Panc1 (cell line): ENCODE measurements at regions not wholly inside any gene's neighbourhood (a gene's known extent, or its start where the extent isn't known, plus 50 kb on each side); places are given as distances from the start of the nearest gene placed in this dataset.

Experiments
- ATAC-seq: fragments of 200-7000 bp; cut with Tn5 transposase; 2 replicates; pipeline ENCODE4 v1.9.1; 2020; ENCODE audit warnings: mild to moderate bottlenecking, moderate library complexity
- BruUV-seq: library from RNA; stranded (reverse); fragments of 400-500 nt; replicated peaks from 2 replicates; lab custom pipeline; 2021; lab: Mats Ljungman, UMichigan
- CTCF ChIA-PET: fragments of 300-600 bp; sonication (Branson Sonifier 250); formaldehyde crosslinking; loops from one replicate; lab custom pipeline; 2022; ENCODE audit warnings: antibody characterized with exemption; lab: Charles Lee
- POLR2A ChIA-PET: fragments of 300-600 bp; sonication (Branson Sonifier 250); formaldehyde crosslinking; loops from one replicate; lab custom pipeline; 2022; ENCODE audit warnings: antibody characterized with exemption; lab: Charles Lee
- DNase-seq: peaks from one replicate; pipeline ENCODE4 v3.0.0-alpha.2; 2010; ENCODE audit warnings: low read depth, low spot score
- H3K27ac ChIP-seq: 2 replicates; pipeline ENCODE4 v1.5.1; 2011; ENCODE audit warnings: mild to moderate bottlenecking, low read length, inconsistent platforms
- H3K27me3 ChIP-seq: fragments of 200-500 bp; sonication (Bioruptor generic); 2 replicates; pipeline ENCODE4 v1.6.0; 2014; ENCODE audit warnings: low read length, inconsistent platforms; ENCODE audit not compliant: control insufficient read depth, insufficient read depth
- H3K36me3 ChIP-seq: fragments of 200-500 bp; sonication (Bioruptor generic); 2 replicates; pipeline ENCODE4 v1.5.1; 2014; ENCODE audit warnings: inconsistent platforms, mild to moderate bottlenecking, low read length, moderate library complexity; ENCODE audit not compliant: control insufficient read depth, insufficient read depth
- H3K4me1 ChIP-seq: 2 replicates; pipeline ENCODE4 v1.5.1; 2011; ENCODE audit warnings: inconsistent platforms, mild to moderate bottlenecking, low read length, moderate library complexity; ENCODE audit not compliant: control insufficient read depth, insufficient read depth
- H3K4me3 ChIP-seq, 2 experiments: 2 replicates each; pipeline ENCODE4 v1.5.1; 2011 to 2012; ENCODE audit warnings: low read depth in 2 of 2, low read length in 2 of 2, mild to moderate bottlenecking in 2 of 2, inconsistent platforms in 1 of 2, moderate library complexity in 1 of 2
- H3K9me3 ChIP-seq: fragments of 200-500 bp; sonication (Bioruptor generic); 2 replicates; pipeline ENCODE4 v1.5.1; 2014; ENCODE audit warnings: low read depth, mild to moderate bottlenecking, inconsistent platforms, low read length, moderate library complexity; ENCODE audit not compliant: control insufficient read depth, insufficient read depth
- POLR2AphosphoS5 ChIP-seq: IDR thresholded peaks from 2 replicates; pipeline ENCODE4 v1.6.1; 2012; ENCODE audit warnings: mild to moderate bottlenecking, low read depth, low read length, moderate library complexity
- SIN3A ChIP-seq: IDR thresholded peaks from 2 replicates; pipeline ENCODE4 v1.6.1; 2012; ENCODE audit warnings: low read depth, mild to moderate bottlenecking, low read length, moderate library complexity, borderline replicate concordance; ENCODE audit not compliant: insufficient read depth
- TCF7L2 ChIP-seq: IDR thresholded peaks from 2 replicates; pipeline ENCODE4 v1.6.1; 2011; ENCODE audit warnings: mild to moderate bottlenecking, low read depth, low read length, inconsistent platforms
- in situ Hi-C: cut with HindIII; loops from 2 replicates; pipeline ENCODE4 v1.10.0; 2016; ENCODE audit warnings: low sequenced_read_pairs, low pct_unique_long_range_greater_than_20kb
- intact Hi-C: fragments of 100-400 bp; cut with micrococcal nuclease; formaldehyde crosslinking; loops from one replicate; pipeline ENCODE4 v1.10.0; 2022; ENCODE audit not compliant: unreplicated experiment
- TF ChIP-seq, protein P1 (sequence below): fragments of 450-650 bp; IDR thresholded peaks from 2 replicates; pipeline ENCODE4 v1.5.1; 2017; ENCODE audit warnings: mild to moderate bottlenecking
- TF ChIP-seq, protein P2 (sequence below), 2 experiments: IDR thresholded peaks; 2 replicates each; pipeline ENCODE4 v1.6.1; 2011 to 2012; ENCODE audit warnings: low read depth in 2 of 2, control low read depth in 1 of 2, low read length in 1 of 2, mild to moderate bottlenecking in 1 of 2, moderate library complexity in 1 of 2; ENCODE audit not compliant: insufficient read depth in 1 of 2

DNA sequence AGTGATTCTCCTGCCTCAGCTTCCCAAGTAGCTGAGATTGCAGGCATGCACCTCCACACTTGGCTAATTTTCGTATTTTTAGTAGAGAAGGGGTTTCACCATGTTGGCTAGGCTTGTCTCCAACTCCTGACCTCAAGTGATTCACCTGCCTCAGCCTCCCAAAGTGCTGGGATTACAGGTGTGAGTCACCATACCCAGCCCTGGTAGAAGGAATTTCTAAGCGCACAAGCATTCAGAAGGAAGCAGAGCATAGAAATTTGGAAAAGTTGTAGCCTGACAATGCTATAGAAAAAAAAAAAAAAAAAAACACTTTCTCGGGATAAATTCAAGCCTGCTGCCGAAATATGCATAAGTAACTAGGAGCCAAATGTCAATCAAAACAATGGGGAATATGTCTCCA lies 249.4 kb downstream of the GRB14 start:
- CTCF ChIA-PET: no interaction called here
- TF ChIP-seq POLR2AphosphoS5: no peak
- Histone ChIP-seq H3K27me3 (no peaks in the 10 kb centered on the region), H3K4me3 (no peak overlapping the region), H3K27ac (no peak overlapping the region), H3K4me1 (no peaks in the 10 kb centered on the region), H3K9me3 (no peaks in the 10 kb centered on the region), H3K36me3 (no peaks in the 10 kb centered on the region)
- no peak for ATAC-seq
- intact Hi-C loops: no loop called here
- DNase-seq: no peak
- in situ Hi-C loops: no loop called here
- POLR2A ChIA-PET: no interaction called here
- no TSS peak for BruUV-seq

DNA sequence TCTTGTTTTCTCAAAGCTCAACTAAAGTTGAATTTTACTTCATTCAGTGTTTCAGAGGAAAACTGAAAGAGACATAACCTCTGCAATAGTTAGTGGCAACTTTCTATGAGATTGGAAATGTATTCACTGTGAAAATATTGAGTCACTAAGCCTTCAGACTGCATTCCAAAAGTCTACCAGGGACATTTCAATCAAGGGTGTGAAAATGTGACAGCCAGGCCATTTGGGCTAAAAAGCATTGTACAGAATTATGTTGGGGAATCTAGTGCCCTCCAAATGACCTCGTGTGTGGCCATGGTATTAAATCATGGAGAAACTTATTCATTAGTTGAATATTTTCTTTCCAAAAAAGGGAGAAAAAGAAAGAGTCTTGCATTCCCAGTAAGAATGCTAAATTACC lies 251.9 kb downstream of the GRB14 start:
- ATAC-seq: no peak
- in situ Hi-C loops (no loop called here), intact Hi-C loops (no loop called here)
- no peaks in the 10 kb centered on the region for H3K4me1 ChIP-seq
- no peak for DNase-seq
- TF ChIP-seq, protein P1, sequence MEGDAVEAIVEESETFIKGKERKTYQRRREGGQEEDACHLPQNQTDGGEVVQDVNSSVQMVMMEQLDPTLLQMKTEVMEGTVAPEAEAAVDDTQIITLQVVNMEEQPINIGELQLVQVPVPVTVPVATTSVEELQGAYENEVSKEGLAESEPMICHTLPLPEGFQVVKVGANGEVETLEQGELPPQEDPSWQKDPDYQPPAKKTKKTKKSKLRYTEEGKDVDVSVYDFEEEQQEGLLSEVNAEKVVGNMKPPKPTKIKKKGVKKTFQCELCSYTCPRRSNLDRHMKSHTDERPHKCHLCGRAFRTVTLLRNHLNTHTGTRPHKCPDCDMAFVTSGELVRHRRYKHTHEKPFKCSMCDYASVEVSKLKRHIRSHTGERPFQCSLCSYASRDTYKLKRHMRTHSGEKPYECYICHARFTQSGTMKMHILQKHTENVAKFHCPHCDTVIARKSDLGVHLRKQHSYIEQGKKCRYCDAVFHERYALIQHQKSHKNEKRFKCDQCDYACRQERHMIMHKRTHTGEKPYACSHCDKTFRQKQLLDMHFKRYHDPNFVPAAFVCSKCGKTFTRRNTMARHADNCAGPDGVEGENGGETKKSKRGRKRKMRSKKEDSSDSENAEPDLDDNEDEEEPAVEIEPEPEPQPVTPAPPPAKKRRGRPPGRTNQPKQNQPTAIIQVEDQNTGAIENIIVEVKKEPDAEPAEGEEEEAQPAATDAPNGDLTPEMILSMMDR: no peak
- no peak for TF ChIP-seq SIN3A
- TF ChIP-seq, protein P2, sequence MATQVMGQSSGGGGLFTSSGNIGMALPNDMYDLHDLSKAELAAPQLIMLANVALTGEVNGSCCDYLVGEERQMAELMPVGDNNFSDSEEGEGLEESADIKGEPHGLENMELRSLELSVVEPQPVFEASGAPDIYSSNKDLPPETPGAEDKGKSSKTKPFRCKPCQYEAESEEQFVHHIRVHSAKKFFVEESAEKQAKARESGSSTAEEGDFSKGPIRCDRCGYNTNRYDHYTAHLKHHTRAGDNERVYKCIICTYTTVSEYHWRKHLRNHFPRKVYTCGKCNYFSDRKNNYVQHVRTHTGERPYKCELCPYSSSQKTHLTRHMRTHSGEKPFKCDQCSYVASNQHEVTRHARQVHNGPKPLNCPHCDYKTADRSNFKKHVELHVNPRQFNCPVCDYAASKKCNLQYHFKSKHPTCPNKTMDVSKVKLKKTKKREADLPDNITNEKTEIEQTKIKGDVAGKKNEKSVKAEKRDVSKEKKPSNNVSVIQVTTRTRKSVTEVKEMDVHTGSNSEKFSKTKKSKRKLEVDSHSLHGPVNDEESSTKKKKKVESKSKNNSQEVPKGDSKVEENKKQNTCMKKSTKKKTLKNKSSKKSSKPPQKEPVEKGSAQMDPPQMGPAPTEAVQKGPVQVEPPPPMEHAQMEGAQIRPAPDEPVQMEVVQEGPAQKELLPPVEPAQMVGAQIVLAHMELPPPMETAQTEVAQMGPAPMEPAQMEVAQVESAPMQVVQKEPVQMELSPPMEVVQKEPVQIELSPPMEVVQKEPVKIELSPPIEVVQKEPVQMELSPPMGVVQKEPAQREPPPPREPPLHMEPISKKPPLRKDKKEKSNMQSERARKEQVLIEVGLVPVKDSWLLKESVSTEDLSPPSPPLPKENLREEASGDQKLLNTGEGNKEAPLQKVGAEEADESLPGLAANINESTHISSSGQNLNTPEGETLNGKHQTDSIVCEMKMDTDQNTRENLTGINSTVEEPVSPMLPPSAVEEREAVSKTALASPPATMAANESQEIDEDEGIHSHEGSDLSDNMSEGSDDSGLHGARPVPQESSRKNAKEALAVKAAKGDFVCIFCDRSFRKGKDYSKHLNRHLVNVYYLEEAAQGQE (IDR thresholded peaks at IDR 0.05; ENCODE audit: insufficient read depth in 1 of 2, low read depth in 2 of 2, low read length in 1 of 2): no peak
- no peak for TF ChIP-seq TCF7L2
- no peak for TF ChIP-seq POLR2AphosphoS5
- H3K27me3 ChIP-seq: no peaks in the 10 kb centered on the region
- BruUV-seq: no TSS peak
- CTCF ChIA-PET: no interaction called here
- H3K9me3 ChIP-seq: no peaks in the 10 kb centered on the region
- H3K27ac ChIP-seq: no peak overlapping the region
- no peak overlapping the region for H3K4me3 ChIP-seq
- POLR2A ChIA-PET: no interaction called here
- H3K36me3 ChIP-seq: no peaks in the 10 kb centered on the region

DNA sequence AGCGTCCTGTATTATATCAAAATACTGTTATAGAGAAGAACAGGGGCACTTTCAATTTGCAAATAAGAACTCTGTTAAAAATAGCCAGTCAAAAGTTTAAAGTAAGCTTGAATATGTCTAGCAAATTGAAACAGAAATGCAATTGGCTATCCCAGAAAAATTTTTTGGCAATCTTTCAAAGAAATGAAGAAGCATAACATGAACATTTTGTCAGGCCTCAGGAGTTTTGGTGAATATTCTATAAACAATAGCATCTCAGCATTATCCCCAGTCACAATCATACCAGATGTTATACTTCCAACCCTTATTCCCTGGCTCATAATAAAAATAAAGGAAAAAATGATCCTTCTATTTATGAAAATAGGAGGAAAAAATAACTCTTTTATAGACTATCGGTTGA lies 252.4 kb downstream of the GRB14 start:
- intact Hi-C loops (no loop called here), in situ Hi-C loops (no loop called here)
- ChIA-PET CTCF (no interaction called here), POLR2A (no interaction called here)
- DNase-seq (no peak), ATAC-seq (no peak)
- Histone ChIP-seq H3K27ac (no peak overlapping the region), H3K4me3 (no peak overlapping the region), H3K9me3 (no peaks in the 10 kb centered on the region), H3K4me1 (no peaks in the 10 kb centered on the region), H3K36me3 (no peaks in the 10 kb centered on the region), H3K27me3 (no peaks in the 10 kb centered on the region)
- no peak for TF ChIP-seq SIN3A
- no peak for TF ChIP-seq POLR2AphosphoS5
- TF ChIP-seq, protein P1: no peak
- no peak for TF ChIP-seq TCF7L2
- TF ChIP-seq, protein P2 (IDR thresholded peaks at IDR 0.05; ENCODE audit: insufficient read depth in 1 of 2, low read depth in 2 of 2, low read length in 1 of 2): no peak
- BruUV-seq: no TSS peak
